Choroid plexus epithelial cell (primary cell): ENCODE measurements at regions not wholly inside any gene's neighbourhood (a gene's known extent, or its start where the extent isn't known, plus 50 kb on each side); places are given as distances from the start of the nearest gene placed in this dataset.

ENCODE experiments used
- DNase-seq: peaks from one replicate; pipeline ENCODE4 v3.0.0-alpha.2; 2010; ENCODE audit warnings: low read depth
- H3K4me3 ChIP-seq: 2 replicates; pipeline ENCODE4 v1.5.1; 2011; ENCODE audit warnings: low read depth, mild to moderate bottlenecking, control low read depth, low read length, moderate library complexity
- TF ChIP-seq, protein P1 (sequence below): conservative IDR thresholded peaks from 2 replicates; pipeline ENCODE4 v1.5.1; 2011; ENCODE audit warnings: low read depth, mild to moderate bottlenecking, control low read depth, inconsistent platforms, low read length, moderate library complexity

DNA sequence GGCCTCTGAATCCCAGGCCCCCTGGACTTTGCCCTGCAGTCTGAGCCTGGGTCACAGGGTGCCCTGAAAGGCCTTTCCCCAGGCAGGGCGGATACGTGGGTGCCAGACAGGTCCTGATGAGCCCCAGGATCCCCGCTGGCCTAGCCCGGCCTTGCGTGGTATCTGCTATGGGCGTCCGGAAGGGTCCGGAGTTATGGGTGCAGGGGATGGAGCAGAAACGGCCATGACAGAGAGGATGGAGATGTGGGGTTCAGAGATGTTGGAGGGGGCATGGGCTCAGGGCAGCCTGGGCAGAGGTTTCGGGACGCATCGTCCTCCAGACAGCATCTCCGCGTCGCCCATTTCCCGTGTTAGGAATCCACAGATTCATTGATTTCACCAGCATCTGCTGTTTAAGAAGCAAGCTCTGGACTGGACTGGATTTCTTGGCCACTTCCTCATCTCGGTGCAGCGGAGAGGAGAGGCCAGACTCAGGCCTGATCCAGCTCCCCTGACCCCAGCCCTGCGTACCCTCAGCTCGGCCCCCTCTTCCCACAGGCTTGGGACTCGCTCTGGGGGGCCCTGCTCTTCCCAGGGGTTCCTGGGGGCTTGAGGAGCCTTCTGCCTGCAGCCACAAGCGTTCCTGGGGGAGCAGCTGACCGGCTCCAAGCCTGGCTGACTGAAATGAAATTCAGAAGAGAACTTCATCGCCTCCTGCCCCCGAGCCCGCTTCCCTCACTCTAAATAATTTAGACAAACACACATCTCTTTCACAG, 86.9 kb upstream of the ADRA2C start:
- no peak overlapping the region for H3K4me3 ChIP-seq
- TF ChIP-seq, protein P1, sequence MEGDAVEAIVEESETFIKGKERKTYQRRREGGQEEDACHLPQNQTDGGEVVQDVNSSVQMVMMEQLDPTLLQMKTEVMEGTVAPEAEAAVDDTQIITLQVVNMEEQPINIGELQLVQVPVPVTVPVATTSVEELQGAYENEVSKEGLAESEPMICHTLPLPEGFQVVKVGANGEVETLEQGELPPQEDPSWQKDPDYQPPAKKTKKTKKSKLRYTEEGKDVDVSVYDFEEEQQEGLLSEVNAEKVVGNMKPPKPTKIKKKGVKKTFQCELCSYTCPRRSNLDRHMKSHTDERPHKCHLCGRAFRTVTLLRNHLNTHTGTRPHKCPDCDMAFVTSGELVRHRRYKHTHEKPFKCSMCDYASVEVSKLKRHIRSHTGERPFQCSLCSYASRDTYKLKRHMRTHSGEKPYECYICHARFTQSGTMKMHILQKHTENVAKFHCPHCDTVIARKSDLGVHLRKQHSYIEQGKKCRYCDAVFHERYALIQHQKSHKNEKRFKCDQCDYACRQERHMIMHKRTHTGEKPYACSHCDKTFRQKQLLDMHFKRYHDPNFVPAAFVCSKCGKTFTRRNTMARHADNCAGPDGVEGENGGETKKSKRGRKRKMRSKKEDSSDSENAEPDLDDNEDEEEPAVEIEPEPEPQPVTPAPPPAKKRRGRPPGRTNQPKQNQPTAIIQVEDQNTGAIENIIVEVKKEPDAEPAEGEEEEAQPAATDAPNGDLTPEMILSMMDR, result no peak
- DNase-seq, result no peak

GRCh38 chr4:3677748-3678070, 88.5 kb upstream of the ADRA2C start:
- no peak for DNase-seq
- no peak overlapping the region for H3K4me3 ChIP-seq
- TF ChIP-seq, protein P1, result no peak

DNA sequence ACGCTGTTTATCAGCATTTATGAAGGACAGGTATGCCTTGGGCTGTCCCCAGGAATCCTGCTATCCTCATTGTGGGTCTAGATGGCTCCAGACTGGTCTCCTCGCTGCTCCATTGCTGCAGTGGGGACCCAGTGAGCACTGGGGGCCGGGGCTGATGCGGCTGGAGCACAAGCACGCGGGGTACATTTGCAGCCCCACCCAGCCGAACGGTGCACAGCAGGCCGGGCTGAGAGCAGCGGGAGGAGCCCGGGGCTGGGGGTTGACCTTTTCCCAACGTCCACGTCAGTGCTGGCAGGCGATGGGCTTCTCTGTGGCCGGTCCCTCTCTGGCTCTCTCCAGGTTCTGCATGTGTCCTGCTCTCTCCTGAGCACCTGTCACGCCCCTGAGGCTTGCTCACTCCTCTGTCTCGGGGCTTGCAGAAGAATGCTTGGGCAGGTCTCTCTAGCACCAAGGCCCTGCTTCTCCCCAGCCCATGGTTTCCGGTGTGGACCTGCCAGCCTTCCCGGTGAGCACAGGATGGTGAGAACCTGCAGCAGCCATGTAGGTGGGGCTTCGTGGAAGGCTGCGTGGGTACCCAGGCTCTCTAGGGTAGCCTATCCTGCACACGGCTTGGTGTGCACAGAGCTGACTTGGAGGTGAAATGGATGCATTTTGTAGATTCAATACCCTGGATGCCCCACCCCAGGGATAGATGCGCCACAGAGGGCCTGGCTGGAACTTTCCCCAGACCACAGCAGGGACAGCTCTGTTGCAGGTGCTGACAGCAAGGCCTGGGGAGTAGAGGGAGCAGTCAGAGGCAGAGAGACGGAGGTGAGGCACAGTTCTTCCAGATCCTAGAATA, 89.1 kb upstream of the ADRA2C start:
- TF ChIP-seq, protein P1, result no peak
- no peak overlapping the region for H3K4me3 ChIP-seq

DNA sequence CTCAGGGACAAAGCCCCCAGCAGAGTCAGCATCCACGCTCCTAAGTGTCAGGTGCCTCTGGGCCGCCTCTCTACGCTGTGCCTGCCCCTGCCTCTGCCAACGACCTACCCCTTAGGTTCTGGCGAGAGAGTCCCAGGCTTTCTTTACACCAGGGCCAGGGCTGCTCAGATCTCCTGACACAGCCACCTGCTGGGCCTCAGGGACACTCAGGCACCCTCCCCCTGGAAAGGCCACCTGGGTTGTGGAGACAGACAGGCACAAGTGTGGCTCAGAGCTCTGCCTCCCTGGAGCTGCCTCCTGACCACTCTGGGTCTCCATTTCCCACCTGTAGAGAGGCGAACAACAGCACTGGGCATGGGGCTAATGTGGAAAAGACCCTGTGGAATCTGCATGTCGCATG, 90.0 kb upstream of the ADRA2C start:
- TF ChIP-seq, protein P1, result no peak
- H3K4me3 ChIP-seq, result no peak overlapping the region
- DNase-seq, result no peak

More for the DNA sequence above, 89.1 kb upstream of the ADRA2C start:
- no peak for DNase-seq

- TF ChIP-seq, protein P1, result no peak
- DNase-seq, result no peak
- H3K4me3 ChIP-seq, result no peak overlapping the region
These were observed 90.7 kb upstream of the ADRA2C start for GRCh38 chr4:3675251-3676115.

DNA sequence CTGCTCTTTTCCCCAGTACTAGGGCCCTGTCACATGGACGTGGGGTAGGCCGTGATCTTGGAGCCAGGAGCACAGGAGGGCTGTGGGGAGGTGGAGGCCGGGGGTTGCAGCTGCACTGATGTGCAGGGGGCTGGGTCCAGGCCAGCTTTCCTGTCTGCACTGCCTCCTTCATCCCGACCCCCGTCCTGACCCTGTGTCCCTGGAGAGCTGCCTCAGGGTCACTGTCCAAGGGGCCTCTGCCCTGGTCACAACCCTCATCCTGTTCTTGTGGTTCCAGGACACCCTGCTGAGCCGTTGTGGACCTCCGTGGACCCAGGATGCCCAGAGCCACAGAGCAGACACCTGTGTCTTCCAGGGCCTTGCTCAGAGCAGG, 91.7 kb upstream of the ADRA2C start:
- DNase-seq, result no peak
- TF ChIP-seq, protein P1, result no peak

More for the DNA sequence above, 91.7 kb upstream of the ADRA2C start:
- no peak overlapping the region for H3K4me3 ChIP-seq
